H1 (cell line): ENCODE measurements at regions not wholly inside any gene's neighbourhood (a gene's known extent, or its start where the extent isn't known, plus 50 kb on each side); places are given as distances from the start of the nearest gene placed in this dataset.

ENCODE experiments used
- CTCF ChIA-PET: fragments of 300-600 bp; sonication (Branson Sonifier 250); formaldehyde crosslinking; loops from one replicate; lab custom pipeline; 2021; ENCODE audit not compliant: partially characterized antibody; lab: Charles Lee
- POLR2A ChIA-PET: fragments of 300-600 bp; sonication (Branson Sonifier 250); formaldehyde crosslinking; loops from one replicate; lab custom pipeline; 2021; ENCODE audit warnings: inconsistent platforms; ENCODE audit not compliant: partially characterized antibody; lab: Charles Lee
- DNase-seq, 2 experiments: peaks; one replicate each; pipeline versions ENCODE4 v3.0.0 to v3.0.0-alpha.2; 2010 to 2022; ENCODE audit warnings: low spot score in 2 of 2, low read depth in 1 of 2, mixed read lengths in 1 of 2
- FAIRE-seq: peaks from 2 replicates; lab custom pipeline; 2011; peaks lifted over from hg19 to GRCh38; lab: Jason Lieb, UNC
- H2AFZ ChIP-seq: 2 replicates; pipeline ENCODE4 v1.8.1; 2012; ENCODE audit warnings: low read length, inconsistent platforms
- H2AK5ac ChIP-seq: 2 replicates; pipeline ENCODE4 v1.6.1; 2013; ENCODE audit warnings: low read depth, low read length
- H2BK120ac ChIP-seq: replicated peaks from 2 replicates; pipeline ENCODE3; 2013; ENCODE audit warnings: low read depth, low read length, inconsistent platforms
- H2BK12ac ChIP-seq: 2 replicates; pipeline ENCODE4 v1.6.1; 2013; ENCODE audit warnings: low read depth, low read length
- H2BK15ac ChIP-seq: 2 replicates; pipeline ENCODE4 v1.6.1; 2013; ENCODE audit warnings: low read length
- H2BK20ac ChIP-seq: 2 replicates; pipeline ENCODE4 v1.6.1; 2013; ENCODE audit warnings: low read length
- H2BK5ac ChIP-seq: 2 replicates; pipeline ENCODE4 v1.6.1; 2013; ENCODE audit warnings: low read depth, low read length
- H3K14ac ChIP-seq: 2 replicates; pipeline ENCODE4 v1.6.1; 2013; ENCODE audit warnings: inconsistent platforms; ENCODE audit not compliant: insufficient read length
- H3K18ac ChIP-seq: 2 replicates; pipeline ENCODE4 v1.6.1; 2013; ENCODE audit warnings: low read length; ENCODE audit errors: extremely low read depth
- H3K23ac ChIP-seq: 2 replicates; pipeline ENCODE4 v1.6.1; 2013; ENCODE audit warnings: inconsistent platforms; ENCODE audit not compliant: insufficient read length
- H3K23me2 ChIP-seq: 2 replicates; pipeline ENCODE4 v1.6.1; 2013; ENCODE audit warnings: low read depth, low read length
- H3K27ac ChIP-seq: 2 replicates; pipeline ENCODE4 v1.6.1; 2011; ENCODE audit warnings: low read depth, low read length, inconsistent platforms
- H3K27me3 ChIP-seq, 4 experiments: replicated peaks in 1 of 4; 1 replicate in 1 of 4; 2 replicates in 3 of 4; pipeline versions ENCODE4 v1.6.1 to v1.8.1; 2011 to 2013; ENCODE audit warnings: low read length in 3 of 4, mild to moderate bottlenecking in 3 of 4, inconsistent platforms in 2 of 4, mixed read lengths in 2 of 4, moderate library complexity in 1 of 4; ENCODE audit not compliant: control insufficient read depth in 3 of 4, insufficient read depth in 3 of 4; ENCODE audit errors: extremely low read depth in 1 of 4
- H3K36me3 ChIP-seq, 4 experiments: 2 replicates each; pipeline versions ENCODE4 v1.6.1 to v1.8.1; 2011 to 2013; ENCODE audit warnings: mild to moderate bottlenecking in 4 of 4, low read length in 3 of 4, moderate library complexity in 2 of 4, control low read depth in 1 of 4, inconsistent platforms in 1 of 4; ENCODE audit not compliant: insufficient read depth in 4 of 4, control insufficient read depth in 2 of 4
- H3K4ac ChIP-seq: replicated peaks from 2 replicates; pipeline ENCODE3; 2013; ENCODE audit warnings: low read length, low read depth, mixed read lengths, inconsistent platforms; ENCODE audit not compliant: insufficient read length
- H3K4me1 ChIP-seq, 4 experiments: replicated peaks in 1 of 4; 1 replicate in 1 of 4; 2 replicates in 3 of 4; pipeline versions ENCODE4 v1.6.1 to v1.8.1; 2011 to 2013; ENCODE audit warnings: low read length in 3 of 4, inconsistent platforms in 2 of 4, mixed read lengths in 1 of 4; ENCODE audit not compliant: insufficient read depth in 4 of 4, control insufficient read depth in 3 of 4
- H3K4me2 ChIP-seq, 2 experiments: 2 replicates each; pipeline versions ENCODE4 v1.6.1 to v1.8.1; 2011 to 2013; ENCODE audit warnings: low read depth in 2 of 2, low read length in 2 of 2, control low read depth in 1 of 2, inconsistent platforms in 1 of 2, mild to moderate bottlenecking in 1 of 2; ENCODE audit not compliant: insufficient read depth in 1 of 2
- H3K4me3 ChIP-seq, 4 experiments: fragments of 200-600, 300-600 bp in 1 of 4; sonication (generic), shearing (Covaris generic), sonication (Bioruptor Twin) in 1 of 4; 2 replicates each; pipeline versions ENCODE4 v1.5.1 to v1.8.1; 2011 to 2016; ENCODE audit warnings: low read length in 4 of 4, low read depth in 3 of 4, control low read depth in 2 of 4, inconsistent platforms in 2 of 4, mild to moderate bottlenecking in 2 of 4, mixed read lengths in 1 of 4, moderate library complexity in 1 of 4; ENCODE audit not compliant: insufficient read depth in 2 of 4; ENCODE audit errors: extremely low read depth in 1 of 4
- H3K56ac ChIP-seq: replicated peaks from 2 replicates; pipeline ENCODE3; 2013; ENCODE audit warnings: low read depth, mild to moderate bottlenecking, mixed read lengths, low read length, inconsistent platforms; ENCODE audit not compliant: insufficient read length
- H3K79me1 ChIP-seq: 2 replicates; pipeline ENCODE4 v1.6.1; 2013; ENCODE audit warnings: low read depth, low read length, control low read depth
- H3K79me2 ChIP-seq, 2 experiments: 2 replicates each; pipeline versions ENCODE4 v1.6.1 to v1.8.1; 2012 to 2013; ENCODE audit warnings: low read length in 2 of 2, mild to moderate bottlenecking in 2 of 2, inconsistent platforms in 1 of 2; ENCODE audit not compliant: insufficient read depth in 2 of 2, control insufficient read depth in 1 of 2
- H3K9ac ChIP-seq, 4 experiments: replicated peaks in 1 of 4; 1 replicate in 1 of 4; 2 replicates in 3 of 4; pipeline versions ENCODE4 v1.6.1 to v1.8.1; 2011 to 2013; ENCODE audit warnings: low read depth in 3 of 4, low read length in 3 of 4, control low read depth in 2 of 4, mild to moderate bottlenecking in 2 of 4, moderate library complexity in 2 of 4, inconsistent platforms in 1 of 4; ENCODE audit errors: extremely low read depth in 1 of 4
- H3K9me3 ChIP-seq, 2 experiments: 2 replicates each; pipeline versions ENCODE4 v1.6.1 to v1.8.1; 2012 to 2013; ENCODE audit warnings: mild to moderate bottlenecking in 2 of 2, moderate library complexity in 2 of 2, control low read depth in 1 of 2, inconsistent platforms in 1 of 2, low read depth in 1 of 2, low read length in 1 of 2, mixed read lengths in 1 of 2; ENCODE audit not compliant: insufficient read depth in 2 of 2
- H4K20me1 ChIP-seq, 2 experiments: replicated peaks in 1 of 2; 2 replicates each; pipeline versions ENCODE3 to v1.8.1; 2011 to 2013; ENCODE audit warnings: inconsistent platforms in 2 of 2, low read length in 2 of 2, mild to moderate bottlenecking in 1 of 2; ENCODE audit not compliant: insufficient read depth in 2 of 2, control insufficient read depth in 1 of 2
- H4K5ac ChIP-seq: 2 replicates; pipeline ENCODE4 v1.6.1; 2013; ENCODE audit warnings: low read length, low read depth, mixed read lengths, inconsistent platforms; ENCODE audit not compliant: insufficient read length
- H4K8ac ChIP-seq: 2 replicates; pipeline ENCODE4 v1.8.0; 2013; ENCODE audit warnings: mild to moderate bottlenecking, moderate library complexity, low read length, inconsistent platforms; ENCODE audit not compliant: insufficient read depth; ENCODE audit errors: extremely low read depth
- H4K91ac ChIP-seq: replicated peaks from 2 replicates; pipeline ENCODE3; 2013; ENCODE audit warnings: low read length, mixed read lengths, inconsistent platforms; ENCODE audit not compliant: insufficient read length
- BRCA1 ChIP-seq: IDR thresholded peaks from 2 replicates; pipeline ENCODE4 v1.6.1; 2012; ENCODE audit warnings: low read depth, low read length, improper control_type of control experiment
- GABPA ChIP-seq: IDR thresholded peaks from 2 replicates; pipeline ENCODE4 v1.6.1; 2011; ENCODE audit warnings: mild to moderate bottlenecking, low read length, moderate library complexity, borderline replicate concordance; ENCODE audit not compliant: insufficient read depth
- POLR2AphosphoS5 ChIP-seq: IDR thresholded peaks from 2 replicates; pipeline ENCODE4 v1.6.1; 2011; ENCODE audit warnings: low read depth, low read length
- RNF2 ChIP-seq: fragments of 200-900, 300-1000 bp; sonication (generic); IDR thresholded peaks from 2 replicates; pipeline ENCODE4 v1.7.1; 2016; ENCODE audit warnings: borderline replicate concordance, low read depth, mild to moderate bottlenecking, antibody characterized with exemption, low read length; ENCODE audit not compliant: poor library complexity, severe bottlenecking; ENCODE audit errors: missing control alignments
- SAP30 ChIP-seq: fragments of 300-600 bp; sonication (generic); IDR thresholded peaks from 2 replicates; pipeline ENCODE4 v1.7.1; 2012; ENCODE audit warnings: low read length, moderate library complexity, mild to moderate bottlenecking, inconsistent platforms; ENCODE audit not compliant: insufficient read depth, insufficient replicate concordance
- SP1 ChIP-seq: IDR thresholded peaks from 2 replicates; pipeline ENCODE4 v1.6.1; 2011; ENCODE audit warnings: low read depth, low read length
- WGBS, 2 experiments: shearing (Covaris generic) in 1 of 2; methylation state at CpG; one replicate each; pipeline versions ENCODE4 v1.1.6 to v1.1.7; 2013 to 2015; ENCODE audit warnings: low lambda C conversion rate in 2 of 2, mixed read lengths in 2 of 2, inconsistent platforms in 1 of 2, low coverage in 1 of 2, missing lambda C conversion rate in 1 of 2; ENCODE audit not compliant: insufficient replicate concordance in 2 of 2, insufficient coverage in 1 of 2, insufficient read length in 1 of 2; ENCODE audit errors: extremely low coverage in 1 of 2, missing lambda C conversion rate in 1 of 2; 5-methylcytosine and 5-hydroxymethylcytosine counted together

- H3K9me3 ChIP-seq: no peaks in the 10 kb centered on the region
- H3K9ac ChIP-seq: no peak overlapping the region
- FAIRE-seq (no peak), DNase-seq (no peak)
- H3K4ac ChIP-seq: no peak overlapping the region
- H2BK15ac ChIP-seq: no peak overlapping the region
- H3K79me1 ChIP-seq: no peaks in the 10 kb centered on the region
- H2BK12ac ChIP-seq: no peak overlapping the region
- no peak overlapping the region for H2BK5ac ChIP-seq
- H3K18ac ChIP-seq: no peak overlapping the region
- no peaks in the 10 kb centered on the region for H4K20me1 ChIP-seq
- no peak overlapping the region for H3K4me3 ChIP-seq
- H3K14ac ChIP-seq: no peak overlapping the region
- no peak overlapping the region for H2AFZ ChIP-seq
- no peak overlapping the region for H2BK20ac ChIP-seq
- no peaks in the 10 kb centered on the region for H3K23me2 ChIP-seq
- H3K27me3 ChIP-seq: no peaks in the 10 kb centered on the region
- WGBS, 2 experiments: 90% methylated on average over 1 of the region's 1 CpG; no CpG with 5 or more reads in 1 of the 2 experiments
- no peak overlapping the region for H4K8ac ChIP-seq
- CTCF ChIA-PET: no interaction called here
- no peak overlapping the region for H2AK5ac ChIP-seq
- H3K36me3 ChIP-seq: no peaks in the 10 kb centered on the region
- no peaks in the 10 kb centered on the region for H3K79me2 ChIP-seq
- H4K91ac ChIP-seq: no peak overlapping the region
- no peak overlapping the region for H3K27ac ChIP-seq
- no peak overlapping the region for H3K56ac ChIP-seq
- POLR2A ChIA-PET: no interaction called here
- no peak overlapping the region for H3K4me2 ChIP-seq
- H3K23ac ChIP-seq: no peak overlapping the region
- H4K5ac ChIP-seq: no peak overlapping the region
- H2BK120ac ChIP-seq: no peak overlapping the region
- H3K4me1 ChIP-seq: no peaks in the 10 kb centered on the region
- TF ChIP-seq BRCA1 (no peak), RNF2 (no peak), SP1 (no peak), GABPA (no peak), POLR2AphosphoS5 (no peak), SAP30 (no peak)
Measured at GRCh38 chr5:116900793-116901192, 326.2 kb upstream of the SEMA6A start.
